ENCODE measurements at regions not wholly inside any gene's neighbourhood (a gene's known extent, or its start where the extent isn't known, plus 50 kb on each side); places are given as distances from the start of the nearest gene placed in this dataset.

GRCh38 chr19:31180907-31181306 is 168.3 kb downstream of the TSHZ3 start:
- CTCF ChIA-PET, result no interaction called here
- no TSS peak for BruUV-seq (replicated peaks)
- Histone ChIP-seq H3K4me3 (ENCODE audit: low read depth in 2 of 2, low read length in 2 of 2) (no peak overlapping the region), H3K36me3 (ENCODE audit: control insufficient read depth, insufficient read depth, low read length) (no peaks in the 10 kb centered on the region), H3K9me3 (ENCODE audit: control insufficient read depth, insufficient read depth, low read depth, low read length) (no peaks in the 10 kb centered on the region), H3K27ac (ENCODE audit: low read length) (no peak overlapping the region), H3K27me3 (ENCODE audit: control insufficient read depth, insufficient read depth, low read length) (no peaks in the 10 kb centered on the region), H3K4me1 (ENCODE audit: control insufficient read depth, insufficient read depth, low read length) (no peaks in the 10 kb centered on the region)
- POLR2A ChIA-PET, result no interaction called here
- ATAC-seq (no peak), DNase-seq (ENCODE audit: low read depth, low spot score) (no peak)
- no peak for TF ChIP-seq TCF7L2 (IDR thresholded peaks at IDR 0.05; ENCODE audit: low read depth, low read length)
- TF ChIP-seq POLR2AphosphoS5 (IDR thresholded peaks at IDR 0.05; ENCODE audit: low read depth, low read length), result no peak
- TF ChIP-seq REST (IDR thresholded peaks at IDR 0.05; ENCODE audit: insufficient read depth in 1 of 2, low read depth in 2 of 2, low read length in 1 of 2), result no peak
- TF ChIP-seq SIN3A (IDR thresholded peaks at IDR 0.05; ENCODE audit: borderline replicate concordance, insufficient read depth, low read depth, low read length), result no peak
- no peak for TF ChIP-seq CTCF (IDR thresholded peaks at IDR 0.05)
- intact Hi-C loops (cut with micrococcal nuclease; ENCODE audit: unreplicated experiment), result no loop called here
- in situ Hi-C loops (cut with HindIII; ENCODE audit: low pct_unique_long_range_greater_than_20kb, low sequenced_read_pairs), result no loop called here

- ATAC-seq (no peak), DNase-seq (ENCODE audit: low read depth, low spot score) (no peak)
- POLR2A ChIA-PET, result no interaction called here
- BruUV-seq (replicated peaks), result no TSS peak
- no peaks in the 10 kb centered on the region for H3K9me3 ChIP-seq (ENCODE audit: control insufficient read depth, insufficient read depth, low read depth, low read length)
- no peaks in the 10 kb centered on the region for H3K27me3 ChIP-seq (ENCODE audit: control insufficient read depth, insufficient read depth, low read length)
- in situ Hi-C loops (cut with HindIII; ENCODE audit: low pct_unique_long_range_greater_than_20kb, low sequenced_read_pairs) (no loop called here), intact Hi-C loops (cut with micrococcal nuclease; ENCODE audit: unreplicated experiment) (no loop called here)
- no peak for TF ChIP-seq POLR2AphosphoS5 (IDR thresholded peaks at IDR 0.05; ENCODE audit: low read depth, low read length)
- no peak for TF ChIP-seq REST (IDR thresholded peaks at IDR 0.05; ENCODE audit: insufficient read depth in 1 of 2, low read depth in 2 of 2, low read length in 1 of 2)
- TF ChIP-seq TCF7L2 (IDR thresholded peaks at IDR 0.05; ENCODE audit: low read depth, low read length), result no peak
- TF ChIP-seq SIN3A (IDR thresholded peaks at IDR 0.05; ENCODE audit: borderline replicate concordance, insufficient read depth, low read depth, low read length), result no peak
- TF ChIP-seq CTCF (IDR thresholded peaks at IDR 0.05), result no peak
- H3K4me3 ChIP-seq (ENCODE audit: low read depth in 2 of 2, low read length in 2 of 2), result no peak overlapping the region
- CTCF ChIA-PET, result no interaction called here
- no peak overlapping the region for H3K27ac ChIP-seq (ENCODE audit: low read length)
- H3K36me3 ChIP-seq (ENCODE audit: control insufficient read depth, insufficient read depth, low read length), result no peaks in the 10 kb centered on the region
- no peaks in the 10 kb centered on the region for H3K4me1 ChIP-seq (ENCODE audit: control insufficient read depth, insufficient read depth, low read length)
These were observed 169.8 kb downstream of the TSHZ3 start for GRCh38 chr19:31179471-31179852.

Data from Panc1 (cell line).